ENCODE measurements at regions not wholly inside any gene's neighbourhood (a gene's known extent, or its start where the extent isn't known, plus 50 kb on each side); places are given as distances from the start of the nearest gene placed in this dataset.

DNA sequence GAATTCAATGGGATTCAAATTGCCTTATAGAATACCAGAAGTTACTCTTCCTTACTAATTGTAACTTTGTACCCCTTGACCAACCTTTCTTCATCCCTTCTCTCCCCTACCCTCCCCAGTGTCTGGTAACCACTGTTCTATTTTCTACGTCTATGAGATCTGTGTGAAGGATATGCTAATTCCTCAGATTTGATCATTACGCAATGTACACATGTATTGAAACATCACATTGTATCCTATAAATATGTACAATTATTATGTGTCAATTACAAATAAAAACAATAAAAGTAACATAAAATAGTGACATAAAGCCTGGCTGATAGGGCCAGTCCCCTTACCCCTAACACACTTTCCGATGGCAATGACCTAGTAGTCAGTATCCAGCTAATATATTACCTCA lies 95.1 kb upstream of the GRIA3 start:
- H3K4me1 ChIP-seq, result peaks cover 50% of the 10 kb centered on the region
- POLR2A ChIA-PET, result no interaction called here
- FAIRE-seq (peak; percentile 94), DNase-seq (ENCODE audit: low read depth in 1 of 2, low spot score in 1 of 2) (no peak), ATAC-seq (no peak)
- CTCF ChIA-PET, result no interaction called here
- H3K4me2 ChIP-seq, result no peak overlapping the region
- no peak overlapping the region for H3K4me3 ChIP-seq
- no peak for TF ChIP-seq CHD4 (IDR thresholded peaks at IDR 0.05; ENCODE audit: borderline replicate concordance)
- peak; percentile 22 to 52; a peak in 3 of 4 replicates for TF ChIP-seq CEBPB (IDR thresholded peaks at IDR 0.05)
- 76% methylated on average over 3 of the region's 3 CpGs for WGBS (ENCODE audit: missing lambda C conversion rate)
- peak overlapping the region; percentile 30 to 39; a peak in 1 of 6 replicates for H3K27ac ChIP-seq
- no peaks in the 10 kb centered on the region for H3K9me3 ChIP-seq

DNA sequence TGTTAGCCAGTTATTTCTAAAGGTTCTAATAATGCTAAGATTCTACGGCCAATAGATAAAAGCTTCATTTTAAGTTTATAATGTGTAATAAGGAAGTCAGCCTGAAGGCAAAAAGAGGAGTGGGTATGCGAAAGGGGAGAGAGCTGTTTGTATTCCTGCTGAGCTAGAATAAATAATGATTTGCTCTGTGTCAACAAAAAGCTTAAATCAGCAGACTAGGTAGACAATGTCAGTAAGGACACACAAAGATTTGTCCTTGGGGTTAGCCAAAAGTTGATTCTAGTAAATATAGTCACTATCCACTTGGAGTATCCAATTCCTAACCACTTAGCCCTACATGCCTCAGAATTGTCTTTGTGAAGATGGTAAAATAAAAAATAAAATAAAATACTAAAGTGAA lies 90.3 kb upstream of the GRIA3 start:
- Histone ChIP-seq H3K4me3 (no peak overlapping the region), H3K4me1 (peaks cover 11% of the 10 kb centered on the region; the same call in 2 of the 3 replicates), H3K9me3 (no peaks in the 10 kb centered on the region), H3K4me2 (peak overlapping the region; percentile 31; the same call in 2 of the 3 replicates), H3K27ac (no peak overlapping the region)
- 16% methylated on average over 2 of the region's 2 CpGs for WGBS (ENCODE audit: missing lambda C conversion rate)
- peak; percentile 95 for FAIRE-seq
- ATAC-seq, result no peak
- TF ChIP-seq, protein P1, sequence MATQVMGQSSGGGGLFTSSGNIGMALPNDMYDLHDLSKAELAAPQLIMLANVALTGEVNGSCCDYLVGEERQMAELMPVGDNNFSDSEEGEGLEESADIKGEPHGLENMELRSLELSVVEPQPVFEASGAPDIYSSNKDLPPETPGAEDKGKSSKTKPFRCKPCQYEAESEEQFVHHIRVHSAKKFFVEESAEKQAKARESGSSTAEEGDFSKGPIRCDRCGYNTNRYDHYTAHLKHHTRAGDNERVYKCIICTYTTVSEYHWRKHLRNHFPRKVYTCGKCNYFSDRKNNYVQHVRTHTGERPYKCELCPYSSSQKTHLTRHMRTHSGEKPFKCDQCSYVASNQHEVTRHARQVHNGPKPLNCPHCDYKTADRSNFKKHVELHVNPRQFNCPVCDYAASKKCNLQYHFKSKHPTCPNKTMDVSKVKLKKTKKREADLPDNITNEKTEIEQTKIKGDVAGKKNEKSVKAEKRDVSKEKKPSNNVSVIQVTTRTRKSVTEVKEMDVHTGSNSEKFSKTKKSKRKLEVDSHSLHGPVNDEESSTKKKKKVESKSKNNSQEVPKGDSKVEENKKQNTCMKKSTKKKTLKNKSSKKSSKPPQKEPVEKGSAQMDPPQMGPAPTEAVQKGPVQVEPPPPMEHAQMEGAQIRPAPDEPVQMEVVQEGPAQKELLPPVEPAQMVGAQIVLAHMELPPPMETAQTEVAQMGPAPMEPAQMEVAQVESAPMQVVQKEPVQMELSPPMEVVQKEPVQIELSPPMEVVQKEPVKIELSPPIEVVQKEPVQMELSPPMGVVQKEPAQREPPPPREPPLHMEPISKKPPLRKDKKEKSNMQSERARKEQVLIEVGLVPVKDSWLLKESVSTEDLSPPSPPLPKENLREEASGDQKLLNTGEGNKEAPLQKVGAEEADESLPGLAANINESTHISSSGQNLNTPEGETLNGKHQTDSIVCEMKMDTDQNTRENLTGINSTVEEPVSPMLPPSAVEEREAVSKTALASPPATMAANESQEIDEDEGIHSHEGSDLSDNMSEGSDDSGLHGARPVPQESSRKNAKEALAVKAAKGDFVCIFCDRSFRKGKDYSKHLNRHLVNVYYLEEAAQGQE (IDR thresholded peaks at IDR 0.05), result no peak
- TF ChIP-seq FOSB (CRISPR knock-in tag; IDR thresholded peaks at IDR 0.05) (no peak), HOXB13 (CRISPR knock-in tag; IDR thresholded peaks at IDR 0.05; ENCODE audit: low read depth) (no peak), MYC (IDR thresholded peaks at IDR 0.05; ENCODE audit: borderline replicate concordance, low read length) (no peak), SMC3 (IDR thresholded peaks at IDR 0.05) (no peak), PHF8 (IDR thresholded peaks at IDR 0.05; ENCODE audit: borderline replicate concordance, low read depth) (no peak)
- DNase-seq (ENCODE audit: low read depth in 1 of 2, low spot score in 1 of 2), result no peak
- ChIA-PET CTCF (interaction anchor here (1.0 to 1.5 kb wide), 2 partner anchors 14 to 28 kb away, joined by 3 read pairs; no protein-coding TSS in a partner anchor), POLR2A (no interaction called here)

- CTCF ChIA-PET, result interaction anchor here (0.9 kb wide), 1 partner anchor 25 kb away, joined by 3 read pairs; no protein-coding TSS in a partner anchor
- POLR2A ChIA-PET, result no interaction called here
- no peak overlapping the region for H3K4me2 ChIP-seq
- ATAC-seq (no peak), FAIRE-seq (peak; percentile 85), DNase-seq (ENCODE audit: low read depth in 1 of 2, low spot score in 1 of 2) (no peak)
- no peaks in the 10 kb centered on the region for H3K4me1 ChIP-seq
- no peak overlapping the region for H3K4me3 ChIP-seq
- WGBS (ENCODE audit: missing lambda C conversion rate), result 26% methylated on average over 4 of the region's 4 CpGs
- no peaks in the 10 kb centered on the region for H3K9me3 ChIP-seq
- no peak for TF ChIP-seq TFCP2L1 (CRISPR knock-in tag; IDR thresholded peaks at IDR 0.05)
- TF ChIP-seq ZSCAN20 (CRISPR knock-in tag; IDR thresholded peaks at IDR 0.05), result no peak
- TF ChIP-seq PHF8 (IDR thresholded peaks at IDR 0.05; ENCODE audit: borderline replicate concordance, low read depth), result no peak
- no peak for TF ChIP-seq ELK1 (IDR thresholded peaks at IDR 0.05; ENCODE audit: low read depth, low read length)
- no peak for TF ChIP-seq NR3C1 (IDR thresholded peaks at IDR 0.05)
- TF ChIP-seq BHLHE40 (IDR thresholded peaks at IDR 0.05; ENCODE audit: low read depth, low read length), result no peak
- no peak for TF ChIP-seq MAZ (IDR thresholded peaks at IDR 0.05; ENCODE audit: borderline replicate concordance, low read depth, low read length)
- TF ChIP-seq MYC (IDR thresholded peaks at IDR 0.05; ENCODE audit: borderline replicate concordance, low read length), result no peak
- TF ChIP-seq ZC3H11A (IDR thresholded peaks at IDR 0.05), result no peak
- TF ChIP-seq HES2 (IDR thresholded peaks at IDR 0.05), result no peak
- TF ChIP-seq HEYL (CRISPR knock-in tag; IDR thresholded peaks at IDR 0.05), result no peak
- no peak for TF ChIP-seq FOXS1 (CRISPR knock-in tag; IDR thresholded peaks at IDR 0.05)
- TF ChIP-seq CHD4 (IDR thresholded peaks at IDR 0.05; ENCODE audit: borderline replicate concordance), result no peak
- TF ChIP-seq, protein P2, sequence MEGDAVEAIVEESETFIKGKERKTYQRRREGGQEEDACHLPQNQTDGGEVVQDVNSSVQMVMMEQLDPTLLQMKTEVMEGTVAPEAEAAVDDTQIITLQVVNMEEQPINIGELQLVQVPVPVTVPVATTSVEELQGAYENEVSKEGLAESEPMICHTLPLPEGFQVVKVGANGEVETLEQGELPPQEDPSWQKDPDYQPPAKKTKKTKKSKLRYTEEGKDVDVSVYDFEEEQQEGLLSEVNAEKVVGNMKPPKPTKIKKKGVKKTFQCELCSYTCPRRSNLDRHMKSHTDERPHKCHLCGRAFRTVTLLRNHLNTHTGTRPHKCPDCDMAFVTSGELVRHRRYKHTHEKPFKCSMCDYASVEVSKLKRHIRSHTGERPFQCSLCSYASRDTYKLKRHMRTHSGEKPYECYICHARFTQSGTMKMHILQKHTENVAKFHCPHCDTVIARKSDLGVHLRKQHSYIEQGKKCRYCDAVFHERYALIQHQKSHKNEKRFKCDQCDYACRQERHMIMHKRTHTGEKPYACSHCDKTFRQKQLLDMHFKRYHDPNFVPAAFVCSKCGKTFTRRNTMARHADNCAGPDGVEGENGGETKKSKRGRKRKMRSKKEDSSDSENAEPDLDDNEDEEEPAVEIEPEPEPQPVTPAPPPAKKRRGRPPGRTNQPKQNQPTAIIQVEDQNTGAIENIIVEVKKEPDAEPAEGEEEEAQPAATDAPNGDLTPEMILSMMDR (IDR thresholded peaks at IDR 0.05), result no peak
- TF ChIP-seq MAFK (IDR thresholded peaks at IDR 0.05; ENCODE audit: partially characterized antibody), result no peak
- TF ChIP-seq CBX8 (IDR thresholded peaks at IDR 0.05), result no peak
- no peak for TF ChIP-seq HOXA7 (CRISPR knock-in tag; IDR thresholded peaks at IDR 0.05)
- no peak overlapping the region for H3K27ac ChIP-seq
Observed at GRCh38 chrX:123108513-123109427, 75.3 kb upstream of the GRIA3 start.
